ENCODE measurements at regions not wholly inside any gene's neighbourhood (a gene's known extent, or its start where the extent isn't known, plus 50 kb on each side); places are given as distances from the start of the nearest gene placed in this dataset.

DNA sequence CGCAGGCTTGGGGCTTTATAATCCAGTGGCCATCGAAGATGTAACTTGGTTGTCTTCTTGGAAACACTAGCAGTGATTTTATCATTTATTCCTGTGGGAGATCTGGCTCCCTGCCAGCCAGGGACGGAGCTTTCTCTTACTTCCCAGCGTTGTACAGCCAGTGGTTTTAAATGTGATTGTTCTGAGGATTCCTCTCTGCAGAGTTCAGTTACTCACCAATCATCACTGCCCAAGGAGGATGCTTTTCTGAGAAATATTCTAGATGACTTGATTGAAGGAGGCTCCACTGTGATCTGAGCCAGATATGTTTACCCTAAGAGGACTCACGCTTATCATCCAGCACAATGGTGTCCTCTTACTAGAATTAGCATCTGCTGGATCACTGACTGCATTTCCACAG lies 744.3 kb downstream of the RNF144A start:
- TF ChIP-seq POLR2A (IDR thresholded peaks at IDR 0.05; ENCODE audit: low read length), result no peak
- TF ChIP-seq TP53 (CRISPR knock-in tag; IDR thresholded peaks at IDR 0.05), result no peak
- TF ChIP-seq EP300 (IDR thresholded peaks at IDR 0.05), result no peak
- TF ChIP-seq, protein P1, sequence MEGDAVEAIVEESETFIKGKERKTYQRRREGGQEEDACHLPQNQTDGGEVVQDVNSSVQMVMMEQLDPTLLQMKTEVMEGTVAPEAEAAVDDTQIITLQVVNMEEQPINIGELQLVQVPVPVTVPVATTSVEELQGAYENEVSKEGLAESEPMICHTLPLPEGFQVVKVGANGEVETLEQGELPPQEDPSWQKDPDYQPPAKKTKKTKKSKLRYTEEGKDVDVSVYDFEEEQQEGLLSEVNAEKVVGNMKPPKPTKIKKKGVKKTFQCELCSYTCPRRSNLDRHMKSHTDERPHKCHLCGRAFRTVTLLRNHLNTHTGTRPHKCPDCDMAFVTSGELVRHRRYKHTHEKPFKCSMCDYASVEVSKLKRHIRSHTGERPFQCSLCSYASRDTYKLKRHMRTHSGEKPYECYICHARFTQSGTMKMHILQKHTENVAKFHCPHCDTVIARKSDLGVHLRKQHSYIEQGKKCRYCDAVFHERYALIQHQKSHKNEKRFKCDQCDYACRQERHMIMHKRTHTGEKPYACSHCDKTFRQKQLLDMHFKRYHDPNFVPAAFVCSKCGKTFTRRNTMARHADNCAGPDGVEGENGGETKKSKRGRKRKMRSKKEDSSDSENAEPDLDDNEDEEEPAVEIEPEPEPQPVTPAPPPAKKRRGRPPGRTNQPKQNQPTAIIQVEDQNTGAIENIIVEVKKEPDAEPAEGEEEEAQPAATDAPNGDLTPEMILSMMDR (IDR thresholded peaks at IDR 0.05), result no peak
- TF ChIP-seq, protein P2, sequence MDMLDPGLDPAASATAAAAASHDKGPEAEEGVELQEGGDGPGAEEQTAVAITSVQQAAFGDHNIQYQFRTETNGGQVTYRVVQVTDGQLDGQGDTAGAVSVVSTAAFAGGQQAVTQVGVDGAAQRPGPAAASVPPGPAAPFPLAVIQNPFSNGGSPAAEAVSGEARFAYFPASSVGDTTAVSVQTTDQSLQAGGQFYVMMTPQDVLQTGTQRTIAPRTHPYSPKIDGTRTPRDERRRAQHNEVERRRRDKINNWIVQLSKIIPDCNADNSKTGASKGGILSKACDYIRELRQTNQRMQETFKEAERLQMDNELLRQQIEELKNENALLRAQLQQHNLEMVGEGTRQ (IDR thresholded peaks at IDR 0.05), result no peak
- TF ChIP-seq, protein P3, sequence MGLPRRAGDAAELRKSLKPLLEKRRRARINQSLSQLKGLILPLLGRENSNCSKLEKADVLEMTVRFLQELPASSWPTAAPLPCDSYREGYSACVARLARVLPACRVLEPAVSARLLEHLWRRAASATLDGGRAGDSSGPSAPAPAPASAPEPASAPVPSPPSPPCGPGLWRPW (IDR thresholded peaks at IDR 0.05), result no peak
- no peak for TF ChIP-seq MAZ (IDR thresholded peaks at IDR 0.05; ENCODE audit: borderline replicate concordance, low read depth, low read length)
- TF ChIP-seq, protein P4, sequence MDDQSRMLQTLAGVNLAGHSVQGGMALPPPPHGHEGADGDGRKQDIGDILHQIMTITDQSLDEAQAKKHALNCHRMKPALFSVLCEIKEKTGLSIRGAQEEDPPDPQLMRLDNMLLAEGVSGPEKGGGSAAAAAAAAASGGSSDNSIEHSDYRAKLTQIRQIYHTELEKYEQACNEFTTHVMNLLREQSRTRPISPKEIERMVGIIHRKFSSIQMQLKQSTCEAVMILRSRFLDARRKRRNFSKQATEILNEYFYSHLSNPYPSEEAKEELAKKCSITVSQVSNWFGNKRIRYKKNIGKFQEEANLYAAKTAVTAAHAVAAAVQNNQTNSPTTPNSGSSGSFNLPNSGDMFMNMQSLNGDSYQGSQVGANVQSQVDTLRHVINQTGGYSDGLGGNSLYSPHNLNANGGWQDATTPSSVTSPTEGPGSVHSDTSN (IDR thresholded peaks at IDR 0.05), result no peak
- TF ChIP-seq CBX8 (IDR thresholded peaks at IDR 0.05), result no peak
- no peak for TF ChIP-seq CBX2 (IDR thresholded peaks at IDR 0.05; ENCODE audit: borderline replicate concordance, low read depth)
- TF ChIP-seq, protein P5, sequence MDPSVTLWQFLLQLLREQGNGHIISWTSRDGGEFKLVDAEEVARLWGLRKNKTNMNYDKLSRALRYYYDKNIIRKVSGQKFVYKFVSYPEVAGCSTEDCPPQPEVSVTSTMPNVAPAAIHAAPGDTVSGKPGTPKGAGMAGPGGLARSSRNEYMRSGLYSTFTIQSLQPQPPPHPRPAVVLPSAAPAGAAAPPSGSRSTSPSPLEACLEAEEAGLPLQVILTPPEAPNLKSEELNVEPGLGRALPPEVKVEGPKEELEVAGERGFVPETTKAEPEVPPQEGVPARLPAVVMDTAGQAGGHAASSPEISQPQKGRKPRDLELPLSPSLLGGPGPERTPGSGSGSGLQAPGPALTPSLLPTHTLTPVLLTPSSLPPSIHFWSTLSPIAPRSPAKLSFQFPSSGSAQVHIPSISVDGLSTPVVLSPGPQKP (IDR thresholded peaks at IDR 0.05; ENCODE audit: low read depth, low read length), result no peak
- no peak for TF ChIP-seq RCOR1 (IDR thresholded peaks at IDR 0.05; ENCODE audit: low read depth, low read length)
